Trophoblast cell (in vitro differentiated cells and primary cell): ENCODE measurements at regions not wholly inside any gene's neighbourhood (a gene's known extent, or its start where the extent isn't known, plus 50 kb on each side); places are given as distances from the start of the nearest gene placed in this dataset.
A peak's percentile ranks its signal among the peaks of the same experiment; 100 is the strongest.

Experiments used
- DNase-seq, 2 donors: peaks; one replicate each; pipeline ENCODE4 v3.0.0-alpha.2; 2016
- H2AFZ ChIP-seq: 2 replicates; pipeline ENCODE4 v1.6.1; 2013; ENCODE audit warnings: low read length, moderate library complexity, mild to moderate bottlenecking; ENCODE audit not compliant: insufficient read depth, poor library complexity
- H2AK5ac ChIP-seq: 2 replicates; pipeline ENCODE4 v1.6.1; 2013; ENCODE audit warnings: mild to moderate bottlenecking, low read length
- H2BK120ac ChIP-seq: 2 replicates; pipeline ENCODE4 v1.6.1; 2013; ENCODE audit warnings: low read length, mild to moderate bottlenecking, moderate library complexity; ENCODE audit not compliant: insufficient read depth, poor library complexity
- H2BK12ac ChIP-seq: 2 replicates; pipeline ENCODE4 v1.6.1; 2013; ENCODE audit warnings: mild to moderate bottlenecking, low read length, moderate library complexity
- H2BK5ac ChIP-seq: 2 replicates; pipeline ENCODE4 v1.6.1; 2013; ENCODE audit warnings: low read length, low read depth, moderate library complexity, mild to moderate bottlenecking; ENCODE audit not compliant: poor library complexity
- H3K14ac ChIP-seq: 2 replicates; pipeline ENCODE4 v1.6.1; 2013; ENCODE audit warnings: mild to moderate bottlenecking, low read length
- H3K18ac ChIP-seq: 2 replicates; pipeline ENCODE4 v1.6.1; 2013; ENCODE audit warnings: mild to moderate bottlenecking, low read length
- H3K23ac ChIP-seq: 2 replicates; pipeline ENCODE4 v1.6.1; 2013; ENCODE audit warnings: low read length
- H3K27ac ChIP-seq: 2 replicates; pipeline ENCODE4 v1.5.1; 2013; ENCODE audit warnings: low read depth, mild to moderate bottlenecking, inconsistent platforms, low read length, moderate library complexity
- H3K27me3 ChIP-seq: 2 replicates; pipeline ENCODE4 v1.6.1; 2013; ENCODE audit warnings: inconsistent platforms, mild to moderate bottlenecking, low read length, moderate library complexity; ENCODE audit not compliant: insufficient read depth
- H3K36me3 ChIP-seq, 2 experiments: 1 replicate in 1 of 2; 2 replicates in 1 of 2; pipeline ENCODE4 v1.6.1; 2013; ENCODE audit warnings: low read length in 2 of 2, mild to moderate bottlenecking in 2 of 2, moderate library complexity in 1 of 2; ENCODE audit not compliant: insufficient read depth in 2 of 2, control insufficient read depth in 1 of 2
- H3K4ac ChIP-seq: 2 replicates; pipeline ENCODE4 v1.6.1; 2013; ENCODE audit warnings: low read depth, mild to moderate bottlenecking, low read length, moderate library complexity
- H3K4me1 ChIP-seq, 2 experiments: 1 replicate in 1 of 2; 2 replicates in 1 of 2; pipeline ENCODE4 v1.6.1; 2013; ENCODE audit warnings: low read length in 2 of 2, mild to moderate bottlenecking in 2 of 2, moderate library complexity in 1 of 2; ENCODE audit not compliant: insufficient read depth in 2 of 2, control insufficient read depth in 1 of 2
- H3K4me2 ChIP-seq: 2 replicates; pipeline ENCODE4 v1.6.1; 2013; ENCODE audit warnings: inconsistent platforms, mild to moderate bottlenecking, low read length, moderate library complexity
- H3K4me3 ChIP-seq: 2 replicates; pipeline ENCODE4 v1.5.1; 2013; ENCODE audit warnings: mild to moderate bottlenecking, low read depth, low read length, inconsistent platforms
- H3K79me1 ChIP-seq: one replicate; pipeline ENCODE4 v1.6.1; 2013; ENCODE audit warnings: low read length
- H3K79me2 ChIP-seq: 2 replicates; pipeline ENCODE4 v1.6.1; 2013; ENCODE audit warnings: low read length, mild to moderate bottlenecking; ENCODE audit not compliant: control insufficient read depth, insufficient read depth, poor library complexity
- H3K9ac ChIP-seq: 2 replicates; pipeline ENCODE4 v1.6.1; 2013; ENCODE audit warnings: mild to moderate bottlenecking, low read length
- H3K9me3 ChIP-seq: 2 replicates; pipeline ENCODE4 v1.6.1; 2013; ENCODE audit warnings: low read depth, mild to moderate bottlenecking, control low read depth, inconsistent platforms, low read length; ENCODE audit not compliant: insufficient read depth
- H4K12ac ChIP-seq: 2 replicates; pipeline ENCODE4 v1.6.1; 2013; ENCODE audit warnings: low read depth, mild to moderate bottlenecking, low read length, moderate library complexity
- H4K8ac ChIP-seq: 2 replicates; pipeline ENCODE4 v1.6.1; 2013; ENCODE audit warnings: low read depth, mild to moderate bottlenecking, low read length, moderate library complexity
- H4K91ac ChIP-seq: one replicate; pipeline ENCODE4 v1.6.1; 2013; ENCODE audit warnings: low read depth, mild to moderate bottlenecking, low read length, moderate library complexity
- WGBS: extraction: QIAGEN DNeasy Blood & Tissue Kit; methylation state at CpG from one replicate; pipeline ENCODE4 v1.1.7; 2013; ENCODE audit warnings: missing lambda C conversion rate; ENCODE audit not compliant: insufficient read length, insufficient coverage; ENCODE audit errors: extremely low coverage; 5-methylcytosine and 5-hydroxymethylcytosine counted together

- WGBS = no CpG with 5 or more reads among the region's 4 CpGs
Measured at GRCh38 chr20:42020316-42020715, 402.1 kb upstream of the CHD6 start.

GRCh38 chr20:42018979-42019378, 400.8 kb upstream of the CHD6 start:
- Histone ChIP-seq H4K8ac (no peak overlapping the region), H3K36me3 (no peaks in the 10 kb centered on the region), H4K91ac (no peak overlapping the region), H3K18ac (no peak overlapping the region), H2AK5ac (no peak overlapping the region), H2BK5ac (no peak overlapping the region), H4K12ac (no peak overlapping the region), H3K4ac (no peak overlapping the region), H2AFZ (no peak overlapping the region), H3K4me2 (no peak overlapping the region), H3K14ac (no peak overlapping the region), H3K23ac (no peak overlapping the region), H3K4me1 (no peaks in the 10 kb centered on the region), H2BK12ac (no peak overlapping the region), H3K9me3 (no peaks in the 10 kb centered on the region), H3K79me2 (no peaks in the 10 kb centered on the region), H3K4me3 (no peak overlapping the region), H3K79me1 (no peaks in the 10 kb centered on the region), H3K9ac (no peak overlapping the region), H3K27ac (no peak overlapping the region), H2BK120ac (no peak overlapping the region), H3K27me3 (no peaks in the 10 kb centered on the region)
- DNase-seq = peak in 1 of 2 donors; percentile 14

More at GRCh38 chr20:42020316-42020715, 402.1 kb upstream of the CHD6 start:
- Histone ChIP-seq H3K27ac (no peak overlapping the region), H3K36me3 (no peaks in the 10 kb centered on the region), H3K4ac (no peak overlapping the region), H3K9ac (no peak overlapping the region), H3K18ac (no peak overlapping the region), H3K14ac (no peak overlapping the region), H3K27me3 (no peaks in the 10 kb centered on the region), H3K4me3 (no peak overlapping the region), H2AFZ (no peak overlapping the region), H3K79me2 (no peaks in the 10 kb centered on the region), H3K9me3 (no peaks in the 10 kb centered on the region), H2BK120ac (no peak overlapping the region), H3K4me2 (no peak overlapping the region), H2BK12ac (no peak overlapping the region), H4K8ac (no peak overlapping the region), H2BK5ac (no peak overlapping the region), H2AK5ac (no peak overlapping the region), H4K91ac (no peak overlapping the region), H3K23ac (no peak overlapping the region), H3K4me1 (no peaks in the 10 kb centered on the region), H4K12ac (no peak overlapping the region), H3K79me1 (no peaks in the 10 kb centered on the region)
- DNase-seq = no peak

- no peak overlapping the region for H2AK5ac ChIP-seq
- H3K23ac ChIP-seq = no peak overlapping the region
- no peaks in the 10 kb centered on the region for H3K36me3 ChIP-seq
- no peak overlapping the region for H3K18ac ChIP-seq
- H3K27me3 ChIP-seq = no peaks in the 10 kb centered on the region
- no peak overlapping the region for H2BK12ac ChIP-seq
- no peaks in the 10 kb centered on the region for H3K4me1 ChIP-seq
- no peak overlapping the region for H4K12ac ChIP-seq
- H3K4me2 ChIP-seq = no peak overlapping the region
- no peak overlapping the region for H2BK120ac ChIP-seq
- no peak overlapping the region for H4K8ac ChIP-seq
- WGBS = no CpG with 5 or more reads among the region's 3 CpGs
- no peak overlapping the region for H3K4ac ChIP-seq
- no peak for DNase-seq
- H3K79me2 ChIP-seq = no peaks in the 10 kb centered on the region
- no peak overlapping the region for H2BK5ac ChIP-seq
- H3K27ac ChIP-seq = no peak overlapping the region
- H2AFZ ChIP-seq = no peak overlapping the region
- H3K14ac ChIP-seq = no peak overlapping the region
- H3K9ac ChIP-seq = no peak overlapping the region
- H3K9me3 ChIP-seq = peaks cover 7% of the 10 kb centered on the region
- no peaks in the 10 kb centered on the region for H3K79me1 ChIP-seq
- no peak overlapping the region for H4K91ac ChIP-seq
- no peak overlapping the region for H3K4me3 ChIP-seq
Measured at GRCh38 chr20:42010090-42010489, 391.9 kb upstream of the CHD6 start.

GRCh38 chr20:42007251-42007650, 389.1 kb upstream of the CHD6 start:
- Histone ChIP-seq H2AK5ac (no peak overlapping the region), H3K9me3 (peaks cover 7% of the 10 kb centered on the region), H3K27me3 (no peaks in the 10 kb centered on the region), H3K23ac (no peak overlapping the region), H3K36me3 (no peaks in the 10 kb centered on the region), H2BK12ac (no peak overlapping the region), H3K18ac (no peak overlapping the region), H3K9ac (no peak overlapping the region), H3K4me3 (no peak overlapping the region), H4K12ac (no peak overlapping the region), H3K4me1 (no peaks in the 10 kb centered on the region), H3K79me2 (no peaks in the 10 kb centered on the region), H2AFZ (no peak overlapping the region), H3K4ac (no peak overlapping the region), H2BK5ac (no peak overlapping the region), H3K27ac (no peak overlapping the region), H3K79me1 (no peaks in the 10 kb centered on the region), H2BK120ac (no peak overlapping the region), H3K4me2 (no peak overlapping the region), H3K14ac (no peak overlapping the region), H4K8ac (no peak overlapping the region), H4K91ac (no peak overlapping the region)
- WGBS = no CpG with 5 or more reads among the region's 4 CpGs
- no peak for DNase-seq

GRCh38 chr20:42005211-42005610, 387.0 kb upstream of the CHD6 start:
- H3K14ac ChIP-seq = no peak overlapping the region
- H3K27me3 ChIP-seq = no peaks in the 10 kb centered on the region
- no peak overlapping the region for H3K9ac ChIP-seq
- no peak overlapping the region for H3K4me2 ChIP-seq
- H2BK120ac ChIP-seq = no peak overlapping the region
- H3K79me2 ChIP-seq = no peaks in the 10 kb centered on the region
- no peak for DNase-seq
- no peak overlapping the region for H2BK5ac ChIP-seq
- H4K91ac ChIP-seq = no peak overlapping the region
- H4K8ac ChIP-seq = no peak overlapping the region
- no peaks in the 10 kb centered on the region for H3K4me1 ChIP-seq
- H3K18ac ChIP-seq = no peak overlapping the region
- no peak overlapping the region for H2AFZ ChIP-seq
- H4K12ac ChIP-seq = no peak overlapping the region
- H3K4ac ChIP-seq = no peak overlapping the region
- no peak overlapping the region for H2BK12ac ChIP-seq
- no peak overlapping the region for H3K4me3 ChIP-seq
- peaks cover 10% of the 10 kb centered on the region for H3K9me3 ChIP-seq
- no peak overlapping the region for H2AK5ac ChIP-seq
- no peak overlapping the region for H3K23ac ChIP-seq
- no peak overlapping the region for H3K27ac ChIP-seq
- H3K79me1 ChIP-seq = no peaks in the 10 kb centered on the region
- H3K36me3 ChIP-seq = no peaks in the 10 kb centered on the region
